SU-DHL-6 (cell line): ENCODE measurements at regions not wholly inside any gene's neighbourhood (a gene's known extent, or its start where the extent isn't known, plus 50 kb on each side); places are given as distances from the start of the nearest gene placed in this dataset.

ENCODE experiments used
- H2AFZ ChIP-seq: fragments of 200-600 bp; sonication (generic); 2 replicates; pipeline ENCODE4 v1.6.1; 2014; ENCODE audit warnings: low read depth, mild to moderate bottlenecking, moderate library complexity, mixed read lengths, antibody characterized with exemption, low read length; ENCODE audit not compliant: severe bottlenecking
- H3F3A ChIP-seq: fragments of 200-600 bp; shearing (Covaris generic); 2 replicates; pipeline ENCODE4 v1.6.0; 2016; ENCODE audit warnings: antibody characterized with exemption, mild to moderate bottlenecking; ENCODE audit not compliant: insufficient read depth
- H3K27ac ChIP-seq: fragments of 200-600 bp; sonication (generic); 2 replicates; pipeline ENCODE4 v1.5.1; 2016; ENCODE audit warnings: low read depth, mild to moderate bottlenecking, low read length, moderate library complexity, mixed read lengths
- H3K27me3 ChIP-seq: fragments of 200-600 bp; sonication (generic), shearing (Covaris generic); 2 replicates; pipeline ENCODE4 v1.6.0; 2014; ENCODE audit warnings: mild to moderate bottlenecking, low read length
- H3K36me3 ChIP-seq: fragments of 200-600 bp; sonication (generic); 2 replicates; pipeline ENCODE4 v1.6.1; 2014; ENCODE audit warnings: mild to moderate bottlenecking, low read length, mixed read lengths
- H3K4me2 ChIP-seq: fragments of 300-600, 200-600 bp; shearing (Covaris generic), sonication (generic); 2 replicates; pipeline ENCODE4 v1.6.0; 2014; ENCODE audit warnings: low read length, low read depth, mild to moderate bottlenecking; ENCODE audit not compliant: poor library complexity, severe bottlenecking
- H3K4me3 ChIP-seq: fragments of 200-600 bp; sonication (generic); 2 replicates; pipeline ENCODE4 v1.5.1; 2014; ENCODE audit warnings: antibody characterized with exemption, low read length, mild to moderate bottlenecking, mixed read lengths; ENCODE audit not compliant: insufficient read depth, poor library complexity, severe bottlenecking
- H3K79me2 ChIP-seq: fragments of 200-600 bp; sonication (generic); 2 replicates; pipeline ENCODE4 v1.6.1; 2014; ENCODE audit warnings: mild to moderate bottlenecking, low read length, moderate library complexity; ENCODE audit not compliant: insufficient read depth
- H3K9ac ChIP-seq: fragments of 200-600 bp; sonication (generic); 2 replicates; pipeline ENCODE4 v1.7.0; 2014; ENCODE audit warnings: mild to moderate bottlenecking, low read length
- H3K9me2 ChIP-seq: fragments of 200-600 bp; sonication (generic); replicated peaks from 2 replicates; pipeline ENCODE4 v1.6.1; 2014; ENCODE audit warnings: low read length; ENCODE audit not compliant: insufficient read depth
- H3K9me3 ChIP-seq: fragments of 200-600 bp; sonication (generic); 2 replicates; pipeline ENCODE4 v1.6.1; 2014; ENCODE audit warnings: low read length, mixed read lengths; ENCODE audit not compliant: insufficient read depth
- H4K20me1 ChIP-seq: fragments of 200-600 bp; sonication (generic); 2 replicates; pipeline ENCODE4 v1.6.1; 2014; ENCODE audit warnings: low read depth, mild to moderate bottlenecking, antibody characterized with exemption, low read length, moderate library complexity, mixed read lengths
- EZH2phosphoT487 ChIP-seq: fragments of 200-600 bp; sonication (generic), shearing (Covaris generic); conservative IDR thresholded peaks from 2 replicates; pipeline ENCODE4 v1.6.1; 2018; ENCODE audit warnings: mild to moderate bottlenecking, antibody characterized with exemption, low read length, moderate library complexity, mixed read lengths
- TF ChIP-seq, protein P1 (sequence below): fragments of 200-600 bp; sonication (generic); IDR thresholded peaks from one replicate; pipeline ENCODE4 v1.5.1; 2017; ENCODE audit warnings: antibody characterized with exemption, mild to moderate bottlenecking, low read length, moderate library complexity; ENCODE audit not compliant: insufficient read depth, poor library complexity, severe bottlenecking

GRCh38 chr12:78645956-78646355, 218.6 kb upstream of the SYT1 start:
- no peak overlapping the region for H2AFZ ChIP-seq
- H3F3A ChIP-seq: no peaks in the 10 kb centered on the region
- no peaks in the 10 kb centered on the region; the same call in 1 of the 2 replicates for H4K20me1 ChIP-seq
- H3K9me3 ChIP-seq: no peaks in the 10 kb centered on the region
- H3K36me3 ChIP-seq: no peaks in the 10 kb centered on the region
- TF ChIP-seq, protein P1, sequence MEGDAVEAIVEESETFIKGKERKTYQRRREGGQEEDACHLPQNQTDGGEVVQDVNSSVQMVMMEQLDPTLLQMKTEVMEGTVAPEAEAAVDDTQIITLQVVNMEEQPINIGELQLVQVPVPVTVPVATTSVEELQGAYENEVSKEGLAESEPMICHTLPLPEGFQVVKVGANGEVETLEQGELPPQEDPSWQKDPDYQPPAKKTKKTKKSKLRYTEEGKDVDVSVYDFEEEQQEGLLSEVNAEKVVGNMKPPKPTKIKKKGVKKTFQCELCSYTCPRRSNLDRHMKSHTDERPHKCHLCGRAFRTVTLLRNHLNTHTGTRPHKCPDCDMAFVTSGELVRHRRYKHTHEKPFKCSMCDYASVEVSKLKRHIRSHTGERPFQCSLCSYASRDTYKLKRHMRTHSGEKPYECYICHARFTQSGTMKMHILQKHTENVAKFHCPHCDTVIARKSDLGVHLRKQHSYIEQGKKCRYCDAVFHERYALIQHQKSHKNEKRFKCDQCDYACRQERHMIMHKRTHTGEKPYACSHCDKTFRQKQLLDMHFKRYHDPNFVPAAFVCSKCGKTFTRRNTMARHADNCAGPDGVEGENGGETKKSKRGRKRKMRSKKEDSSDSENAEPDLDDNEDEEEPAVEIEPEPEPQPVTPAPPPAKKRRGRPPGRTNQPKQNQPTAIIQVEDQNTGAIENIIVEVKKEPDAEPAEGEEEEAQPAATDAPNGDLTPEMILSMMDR: no peak
- no peak for TF ChIP-seq EZH2phosphoT487
- H3K79me2 ChIP-seq: no peaks in the 10 kb centered on the region
- H3K4me2 ChIP-seq: no peak overlapping the region
- H3K9ac ChIP-seq: no peak overlapping the region
- no peak overlapping the region for H3K27ac ChIP-seq
- no peak overlapping the region for H3K4me3 ChIP-seq
- no peaks in the 10 kb centered on the region for H3K27me3 ChIP-seq
- H3K9me2 ChIP-seq: no peaks in the 10 kb centered on the region

DNA sequence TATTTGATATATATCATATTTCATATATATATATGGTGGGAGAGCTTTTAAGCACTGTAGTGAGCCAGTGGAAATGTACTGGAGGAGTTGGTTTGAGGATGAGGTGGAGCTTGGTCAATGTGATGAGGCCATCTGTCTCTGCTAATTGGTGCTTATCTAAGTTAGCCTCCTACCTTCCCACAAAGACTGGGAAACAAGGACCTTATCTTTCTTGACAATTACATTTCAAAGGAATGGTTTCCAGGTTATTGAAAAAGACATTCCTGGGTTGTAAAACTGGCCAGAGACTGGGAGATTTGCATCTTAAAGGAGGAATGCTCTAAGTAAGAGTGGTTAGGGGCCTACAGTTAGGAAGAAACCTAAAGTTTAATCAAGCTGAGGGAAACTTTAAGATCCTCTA, 212.8 kb upstream of the SYT1 start:
- TF ChIP-seq, protein P1: no peak
- no peak for TF ChIP-seq EZH2phosphoT487

DNA sequence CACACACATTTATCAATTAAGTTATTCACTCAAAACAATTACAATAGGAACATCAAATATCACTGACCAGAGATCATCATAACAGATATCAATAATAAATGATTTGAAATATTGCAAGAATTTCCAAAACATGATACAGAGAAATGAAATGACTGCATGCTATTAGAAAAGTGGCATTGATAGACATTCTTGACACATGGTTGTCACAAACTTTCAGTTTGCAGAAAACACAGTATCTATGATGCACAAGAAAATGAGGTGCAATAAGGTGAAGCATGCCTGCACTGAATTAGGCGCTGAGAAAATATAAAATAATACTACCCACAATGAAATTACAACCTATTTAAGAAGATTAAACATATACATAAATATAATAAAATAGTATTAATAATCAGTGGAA, 198.0 kb upstream of the SYT1 start:
- H3K4me3 ChIP-seq: no peak overlapping the region
- H3K27me3 ChIP-seq: no peaks in the 10 kb centered on the region
- no peak overlapping the region for H2AFZ ChIP-seq
- no peaks in the 10 kb centered on the region for H3K79me2 ChIP-seq
- no peaks in the 10 kb centered on the region for H3K9me3 ChIP-seq
- no peaks in the 10 kb centered on the region for H4K20me1 ChIP-seq
- H3K9ac ChIP-seq: no peak overlapping the region
- no peaks in the 10 kb centered on the region for H3K36me3 ChIP-seq
- H3K9me2 ChIP-seq: no peaks in the 10 kb centered on the region
- H3K4me2 ChIP-seq: no peak overlapping the region
- H3F3A ChIP-seq: no peaks in the 10 kb centered on the region
- TF ChIP-seq, protein P1: no peak
- TF ChIP-seq EZH2phosphoT487: no peak
- no peak overlapping the region for H3K27ac ChIP-seq

More for the DNA sequence above, 212.8 kb upstream of the SYT1 start:
- no peak overlapping the region for H3K9ac ChIP-seq
- no peaks in the 10 kb centered on the region for H3K9me2 ChIP-seq
- no peak overlapping the region for H3K4me2 ChIP-seq
- H3F3A ChIP-seq: no peaks in the 10 kb centered on the region
- H3K27ac ChIP-seq: no peak overlapping the region
- no peaks in the 10 kb centered on the region for H3K9me3 ChIP-seq
- no peak overlapping the region for H3K4me3 ChIP-seq
- H3K79me2 ChIP-seq: no peaks in the 10 kb centered on the region
- no peaks in the 10 kb centered on the region for H4K20me1 ChIP-seq
- no peaks in the 10 kb centered on the region for H3K36me3 ChIP-seq
- no peaks in the 10 kb centered on the region for H3K27me3 ChIP-seq
- no peak overlapping the region for H2AFZ ChIP-seq
